HFF-Myc (cell line): ENCODE measurements at regions not wholly inside any gene's neighbourhood (a gene's known extent, or its start where the extent isn't known, plus 50 kb on each side); places are given as distances from the start of the nearest gene placed in this dataset.

Experiments used
- DNase-seq: peaks from one replicate; pipeline ENCODE4 v3.0.0-alpha.2; 2011; ENCODE audit warnings: low read depth; ENCODE audit errors: extremely low read depth
- H3K4me3 ChIP-seq: replicated peaks from 2 replicates; pipeline ENCODE4 v1.5.1; 2011; ENCODE audit warnings: low read depth, mild to moderate bottlenecking, control low read depth, low read length
- CTCF ChIP-seq: IDR thresholded peaks from 2 replicates; pipeline ENCODE4 v1.5.1; 2012; ENCODE audit warnings: mild to moderate bottlenecking, low read depth, low read length, control low read depth; ENCODE audit errors: missing control alignments

DNA sequence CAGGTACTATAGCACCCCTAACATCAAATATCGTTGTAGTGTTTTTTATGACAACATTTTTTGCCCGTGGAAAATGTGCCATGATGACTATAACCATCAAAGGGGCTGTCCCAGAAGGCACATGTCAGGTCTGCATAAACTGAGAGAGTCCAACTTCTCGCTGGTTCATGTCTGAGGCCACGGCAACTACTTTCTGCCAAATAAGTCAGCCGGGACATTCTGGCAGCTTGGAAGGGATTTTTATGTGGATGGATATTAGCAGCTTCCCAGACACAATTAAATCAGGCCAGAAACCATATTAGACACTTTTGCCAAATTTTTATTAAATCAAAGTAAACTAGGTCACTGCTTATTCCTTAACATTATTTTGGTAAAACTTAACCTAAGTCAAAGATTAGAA, 477.4 kb upstream of the FZD8 start:
- H3K4me3 ChIP-seq, result no peak overlapping the region
- no peak for DNase-seq
- TF ChIP-seq CTCF, result no peak

DNA sequence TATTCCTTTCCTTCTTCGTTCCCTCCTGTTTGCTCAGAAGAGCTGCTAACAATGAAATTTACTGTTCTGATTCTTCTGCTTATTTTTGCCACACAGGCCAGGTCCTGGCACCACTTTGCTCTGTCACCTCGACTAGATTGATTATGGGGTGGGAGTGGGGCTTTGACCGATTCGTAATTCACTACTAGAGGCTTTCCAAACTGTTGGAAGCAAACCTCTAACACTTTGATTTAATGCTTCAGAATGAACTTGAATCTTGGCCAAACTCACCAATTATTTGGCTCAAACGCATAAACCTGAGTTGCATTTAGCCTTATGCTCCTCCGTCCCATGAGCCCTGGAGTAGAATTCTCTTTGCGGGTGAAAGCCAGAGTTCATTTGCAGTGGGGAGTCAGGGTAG, 476.2 kb upstream of the FZD8 start:
- TF ChIP-seq CTCF, result no peak
- DNase-seq, result no peak
- H3K4me3 ChIP-seq, result no peak overlapping the region

DNA sequence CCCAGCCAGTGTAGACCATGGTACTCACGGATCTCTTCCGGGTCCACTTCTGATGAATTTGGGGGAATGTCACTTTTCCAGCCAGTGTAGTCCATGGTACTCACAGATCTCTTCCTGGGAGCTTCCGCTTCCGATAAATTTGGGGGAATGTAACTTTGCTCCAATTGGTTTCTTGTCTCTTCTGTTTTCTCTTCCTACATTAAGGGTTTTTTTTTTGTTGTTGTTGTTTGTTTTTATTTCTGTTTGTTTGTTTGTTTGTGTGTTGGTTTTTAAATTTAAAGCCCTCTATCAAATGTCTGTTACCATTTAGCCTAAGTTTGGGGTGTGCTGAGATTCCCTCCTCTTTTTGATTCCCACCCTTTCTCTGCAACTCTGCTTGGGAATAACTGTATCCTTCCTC, 475.8 kb upstream of the FZD8 start:
- no peak for DNase-seq
- no peak for TF ChIP-seq CTCF
- no peak overlapping the region for H3K4me3 ChIP-seq

GRCh38 chr10:36117231-36117630, 475.1 kb upstream of the FZD8 start:
- TF ChIP-seq CTCF, result no peak
- no peak overlapping the region for H3K4me3 ChIP-seq

DNA sequence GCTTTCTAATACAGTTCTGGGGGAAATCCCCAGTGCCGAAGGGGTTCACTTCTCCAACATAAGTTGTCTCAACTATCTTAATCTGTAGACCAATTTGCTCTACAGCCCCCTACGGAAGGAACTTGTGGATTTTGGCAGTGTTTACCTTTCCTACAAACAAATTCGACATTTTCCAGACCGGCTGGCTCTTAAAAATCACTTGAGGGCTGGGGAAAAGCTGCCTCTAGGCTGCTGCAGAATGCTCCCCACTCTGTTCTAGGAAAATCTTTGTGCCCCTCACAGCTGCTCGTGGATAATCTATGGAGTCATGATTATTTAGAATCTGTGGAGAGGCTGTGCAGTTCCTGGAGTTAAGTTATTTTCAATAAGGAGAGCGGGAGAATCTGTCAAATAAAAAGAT, 474.6 kb upstream of the FZD8 start:
- DNase-seq, result no peak
- no peak for TF ChIP-seq CTCF
- H3K4me3 ChIP-seq, result no peak overlapping the region

More at GRCh38 chr10:36117231-36117630, 475.1 kb upstream of the FZD8 start:
- no peak for DNase-seq

DNA sequence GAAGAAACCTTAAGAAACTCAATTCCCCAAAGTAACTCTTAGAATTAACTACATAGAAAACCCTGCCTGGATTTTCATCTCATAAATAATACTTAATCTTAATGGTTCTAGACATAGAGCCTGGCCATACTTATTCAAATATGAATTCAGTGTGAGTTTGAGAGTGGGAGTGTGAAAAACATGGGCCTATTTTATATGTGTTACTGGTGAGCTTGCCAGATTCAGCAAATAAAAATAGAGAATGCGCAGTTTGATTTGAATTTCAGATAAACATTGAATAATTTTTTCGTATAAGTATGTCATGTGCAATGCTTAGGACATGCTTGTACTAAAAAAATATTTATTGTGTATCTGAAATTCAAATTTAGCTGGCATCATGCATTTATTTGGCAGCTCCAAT, 473.9 kb upstream of the FZD8 start:
- TF ChIP-seq CTCF, result no peak
- no peak overlapping the region for H3K4me3 ChIP-seq
- DNase-seq, result no peak

DNA sequence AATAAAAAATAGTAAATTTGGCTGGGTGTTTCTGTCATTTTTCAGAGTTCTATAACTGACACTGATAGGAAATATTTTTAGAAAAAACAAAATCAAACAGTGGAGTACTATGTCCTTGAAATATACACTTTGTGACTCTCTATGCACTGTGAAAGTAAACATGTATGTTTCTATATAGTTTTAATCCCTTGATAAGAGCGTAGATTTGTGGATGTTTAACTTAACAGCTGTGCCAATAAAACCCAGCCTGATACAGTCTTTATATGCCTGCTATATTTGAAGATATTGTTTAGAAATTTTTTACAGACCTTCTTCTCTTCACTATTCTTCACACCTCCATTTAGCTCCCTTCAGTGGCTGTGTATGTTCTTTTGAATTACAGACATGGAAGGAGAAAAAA, 473.3 kb upstream of the FZD8 start:
- DNase-seq, result no peak
- H3K4me3 ChIP-seq, result no peak overlapping the region
- no peak for TF ChIP-seq CTCF
